ENCODE measurements at regions not wholly inside any gene's neighbourhood (a gene's known extent, or its start where the extent isn't known, plus 50 kb on each side); places are given as distances from the start of the nearest gene placed in this dataset.

DNA sequence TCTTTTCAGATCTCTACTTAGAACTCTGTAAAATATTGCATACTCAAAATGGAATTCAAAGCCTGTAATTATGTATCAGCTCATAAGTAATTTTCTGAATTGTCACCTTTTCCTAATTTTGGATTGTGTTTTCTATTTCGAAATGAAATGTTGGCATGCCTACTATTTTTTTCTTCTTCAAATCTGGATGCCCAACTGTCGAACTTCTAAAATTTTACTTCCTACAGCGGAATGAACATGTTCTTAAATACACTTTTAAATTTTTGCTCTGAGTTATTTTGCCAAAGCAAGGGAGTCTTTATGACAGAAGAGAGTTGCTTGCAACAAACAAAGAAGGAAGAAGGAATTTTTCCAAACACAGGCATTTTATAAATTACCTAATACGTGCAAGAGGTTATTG is 336.0 kb downstream of the ADCYAP1 start:
- Histone ChIP-seq H2AK5ac (ENCODE audit: low read depth, low read length) (no peak overlapping the region), H3K4me2 (ENCODE audit: insufficient read depth, low read length, poor library complexity, severe bottlenecking) (no peak overlapping the region), H3K4me3 (ENCODE audit: low read length in 2 of 2) (no peak overlapping the region), H3K9ac (ENCODE audit: low read depth, low read length, poor library complexity) (no peak overlapping the region), H3K23ac (ENCODE audit: low read depth, low read length, poor library complexity) (no peak overlapping the region), H3K79me1 (ENCODE audit: low read depth, low read length) (no peaks in the 10 kb centered on the region), H3K4me1 (ENCODE audit: control insufficient read depth in 2 of 2, insufficient read depth in 1 of 2, low read depth in 1 of 2, low read length in 2 of 2) (no peaks in the 10 kb centered on the region), H3K4ac (ENCODE audit: low read length) (no peak overlapping the region), H2AFZ (ENCODE audit: low read length) (no peak overlapping the region), H2BK12ac (ENCODE audit: low read length) (no peak overlapping the region), H2BK120ac (ENCODE audit: low read depth, low read length) (no peak overlapping the region), H2BK15ac (ENCODE audit: low read length) (no peak overlapping the region), H3K9me3 (replicated peaks in 1 of 2; ENCODE audit: control insufficient read depth in 2 of 2, insufficient read depth in 1 of 2, low read depth in 1 of 2, low read length in 2 of 2) (no peaks in the 10 kb centered on the region), H3K27ac (replicated peaks; ENCODE audit: low read length) (no peak overlapping the region), H3K27me3 (ENCODE audit: control insufficient read depth in 3 of 3, insufficient read depth in 3 of 3, low read depth in 1 of 3, low read length in 3 of 3) (no peaks in the 10 kb centered on the region), H3K36me3 (replicated peaks in 1 of 2; ENCODE audit: control insufficient read depth in 2 of 2, insufficient read depth in 2 of 2, low read length in 2 of 2) (no peaks in the 10 kb centered on the region), H3K14ac (ENCODE audit: low read length) (no peak overlapping the region), H3K18ac (ENCODE audit: low read length) (no peak overlapping the region), H4K91ac (ENCODE audit: low read depth, low read length, poor library complexity) (no peak overlapping the region), H2BK5ac (ENCODE audit: low read length) (no peak overlapping the region), H4K8ac (ENCODE audit: low read depth, low read length) (no peak overlapping the region)
- DNase-seq (ENCODE audit: low spot score), result no peak
- no CpG with 5 or more reads among the region's 4 CpGs for WGBS, 2 donors (ENCODE audit: extremely low coverage in 2 of 2, insufficient read length in 2 of 2, insufficient replicate concordance in 1 of 2)

DNA sequence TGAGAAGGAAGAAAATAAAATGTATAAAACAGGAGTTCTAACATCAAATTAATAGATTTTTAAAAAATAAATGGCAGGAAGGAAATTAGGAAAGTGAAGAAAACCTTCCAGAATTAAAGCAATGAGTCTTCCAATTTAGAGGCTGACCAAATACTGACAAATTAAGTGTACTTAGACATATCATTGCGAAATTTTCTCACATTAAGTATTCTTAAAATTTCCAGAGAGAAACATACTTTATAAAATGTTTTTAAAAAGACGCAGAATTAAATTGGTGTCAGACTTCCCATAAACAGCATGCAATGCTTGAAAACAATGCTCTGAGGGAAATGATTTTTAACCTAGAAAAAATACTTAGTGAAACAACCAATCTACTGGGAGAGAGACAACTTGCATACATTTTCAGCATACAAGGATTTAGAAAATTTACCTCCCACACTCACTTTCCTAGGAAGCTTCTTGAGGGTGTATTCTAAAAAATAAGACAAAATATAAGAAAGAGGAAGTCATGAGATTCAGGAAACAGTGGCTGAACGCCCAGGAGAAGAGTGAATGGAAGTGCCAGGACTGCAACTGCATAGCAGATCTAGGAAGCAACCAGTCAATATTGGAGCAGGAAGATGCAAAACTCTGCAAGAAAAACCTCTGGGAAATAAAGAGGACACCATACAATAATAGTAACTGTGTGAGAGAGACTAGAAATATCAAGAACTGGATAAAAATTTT is 339.9 kb downstream of the ADCYAP1 start:
- no peaks in the 10 kb centered on the region for H3K36me3 ChIP-seq (replicated peaks in 1 of 2; ENCODE audit: control insufficient read depth in 2 of 2, insufficient read depth in 2 of 2, low read length in 2 of 2)
- H2BK120ac ChIP-seq (ENCODE audit: low read depth, low read length), result no peak overlapping the region
- H3K4ac ChIP-seq (ENCODE audit: low read length), result no peak overlapping the region
- H2BK15ac ChIP-seq (ENCODE audit: low read length), result no peak overlapping the region
- H3K9me3 ChIP-seq (replicated peaks in 1 of 2; ENCODE audit: control insufficient read depth in 2 of 2, insufficient read depth in 1 of 2, low read depth in 1 of 2, low read length in 2 of 2), result no peaks in the 10 kb centered on the region
- no peaks in the 10 kb centered on the region for H3K79me1 ChIP-seq (ENCODE audit: low read depth, low read length)
- H3K4me3 ChIP-seq (ENCODE audit: low read length in 2 of 2), result no peak overlapping the region
- H3K23ac ChIP-seq (ENCODE audit: low read depth, low read length, poor library complexity), result no peak overlapping the region
- no peak overlapping the region for H3K9ac ChIP-seq (ENCODE audit: low read depth, low read length, poor library complexity)
- no peak overlapping the region for H4K8ac ChIP-seq (ENCODE audit: low read depth, low read length)
- H2AK5ac ChIP-seq (ENCODE audit: low read depth, low read length), result no peak overlapping the region
- no peak overlapping the region for H3K14ac ChIP-seq (ENCODE audit: low read length)
- H3K18ac ChIP-seq (ENCODE audit: low read length), result no peak overlapping the region
- no peak overlapping the region for H3K27ac ChIP-seq (replicated peaks; ENCODE audit: low read length)
- H3K4me1 ChIP-seq (ENCODE audit: control insufficient read depth in 2 of 2, insufficient read depth in 1 of 2, low read depth in 1 of 2, low read length in 2 of 2), result no peaks in the 10 kb centered on the region
- H2BK5ac ChIP-seq (ENCODE audit: low read length), result no peak overlapping the region
- H2BK12ac ChIP-seq (ENCODE audit: low read length), result no peak overlapping the region
- no peak overlapping the region for H3K4me2 ChIP-seq (ENCODE audit: insufficient read depth, low read length, poor library complexity, severe bottlenecking)
- H2AFZ ChIP-seq (ENCODE audit: low read length), result no peak overlapping the region
- no peaks in the 10 kb centered on the region for H3K27me3 ChIP-seq (ENCODE audit: control insufficient read depth in 3 of 3, insufficient read depth in 3 of 3, low read depth in 1 of 3, low read length in 3 of 3)
- WGBS, 2 donors (ENCODE audit: extremely low coverage in 2 of 2, insufficient read length in 2 of 2, insufficient replicate concordance in 1 of 2), result no CpG with 5 or more reads among the region's 3 CpGs
- no peak overlapping the region for H4K91ac ChIP-seq (ENCODE audit: low read depth, low read length, poor library complexity)
- DNase-seq (ENCODE audit: low spot score), result no peak

DNA sequence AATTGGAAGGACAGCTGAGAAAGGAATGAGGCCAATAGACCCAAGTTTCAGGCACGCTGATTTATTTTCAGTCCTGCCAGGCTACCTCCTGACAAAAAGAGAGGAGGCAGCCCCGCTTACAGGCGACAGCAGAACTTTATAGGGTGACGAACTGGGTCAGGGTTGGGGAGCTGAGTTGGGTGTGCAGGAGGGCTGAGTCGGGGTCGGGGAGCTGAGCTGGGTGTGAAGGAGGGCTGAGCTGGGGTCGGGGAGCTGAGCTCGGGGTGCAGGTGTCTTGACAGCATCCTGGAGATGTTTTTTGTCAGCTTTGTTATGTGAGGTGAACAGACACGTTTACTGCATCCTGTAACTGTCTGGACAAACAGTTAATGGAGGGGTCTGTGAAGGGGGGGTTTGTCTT is 342.2 kb downstream of the ADCYAP1 start:
- H3K14ac ChIP-seq (ENCODE audit: low read length), result no peak overlapping the region
- H3K27me3 ChIP-seq (ENCODE audit: control insufficient read depth in 3 of 3, insufficient read depth in 3 of 3, low read depth in 1 of 3, low read length in 3 of 3), result no peaks in the 10 kb centered on the region
- no peak overlapping the region for H2BK120ac ChIP-seq (ENCODE audit: low read depth, low read length)
- H3K23ac ChIP-seq (ENCODE audit: low read depth, low read length, poor library complexity), result no peak overlapping the region
- H2BK5ac ChIP-seq (ENCODE audit: low read length), result no peak overlapping the region
- no CpG with 5 or more reads among the region's 9 CpGs for WGBS, 2 donors (ENCODE audit: extremely low coverage in 2 of 2, insufficient read length in 2 of 2, insufficient replicate concordance in 1 of 2)
- H3K4me1 ChIP-seq (ENCODE audit: control insufficient read depth in 2 of 2, insufficient read depth in 1 of 2, low read depth in 1 of 2, low read length in 2 of 2), result no peaks in the 10 kb centered on the region
- no peak overlapping the region for H3K27ac ChIP-seq (replicated peaks; ENCODE audit: low read length)
- no peak overlapping the region for H4K8ac ChIP-seq (ENCODE audit: low read depth, low read length)
- H3K79me1 ChIP-seq (ENCODE audit: low read depth, low read length), result no peaks in the 10 kb centered on the region
- no peaks in the 10 kb centered on the region for H3K36me3 ChIP-seq (replicated peaks in 1 of 2; ENCODE audit: control insufficient read depth in 2 of 2, insufficient read depth in 2 of 2, low read length in 2 of 2)
- no peak overlapping the region for H2AK5ac ChIP-seq (ENCODE audit: low read depth, low read length)
- no peak overlapping the region for H2AFZ ChIP-seq (ENCODE audit: low read length)
- no peak for DNase-seq (ENCODE audit: low spot score)
- no peak overlapping the region for H2BK15ac ChIP-seq (ENCODE audit: low read length)
- no peak overlapping the region for H3K4me3 ChIP-seq (ENCODE audit: low read length in 2 of 2)
- no peak overlapping the region for H3K9ac ChIP-seq (ENCODE audit: low read depth, low read length, poor library complexity)
- no peak overlapping the region for H2BK12ac ChIP-seq (ENCODE audit: low read length)
- no peak overlapping the region for H4K91ac ChIP-seq (ENCODE audit: low read depth, low read length, poor library complexity)
- no peak overlapping the region for H3K4ac ChIP-seq (ENCODE audit: low read length)
- H3K9me3 ChIP-seq (replicated peaks in 1 of 2; ENCODE audit: control insufficient read depth in 2 of 2, insufficient read depth in 1 of 2, low read depth in 1 of 2, low read length in 2 of 2), result no peaks in the 10 kb centered on the region
- H3K4me2 ChIP-seq (ENCODE audit: insufficient read depth, low read length, poor library complexity, severe bottlenecking), result no peak overlapping the region
- no peak overlapping the region for H3K18ac ChIP-seq (ENCODE audit: low read length)

DNA sequence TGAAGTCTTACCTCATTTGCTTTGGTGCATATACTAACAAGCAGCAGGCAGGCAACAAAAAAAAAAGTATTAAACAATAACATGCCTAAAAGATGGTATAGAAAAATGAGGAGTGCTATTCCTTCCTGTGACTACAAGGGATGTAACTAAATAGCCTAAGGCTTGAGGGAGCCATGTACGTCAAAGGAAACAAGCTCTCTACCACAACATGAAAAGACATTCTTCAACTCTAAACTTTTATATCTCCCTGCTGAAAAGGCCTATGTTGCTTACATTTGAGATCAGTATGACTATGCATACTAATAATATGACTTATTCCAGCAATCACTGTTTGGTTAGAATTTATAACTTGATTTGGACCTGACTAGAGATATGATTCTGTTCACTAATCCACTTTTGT is 347.9 kb downstream of the ADCYAP1 start:
- H4K8ac ChIP-seq (ENCODE audit: low read depth, low read length), result no peak overlapping the region
- no peak overlapping the region for H2AK5ac ChIP-seq (ENCODE audit: low read depth, low read length)
- no peak overlapping the region for H3K4me2 ChIP-seq (ENCODE audit: insufficient read depth, low read length, poor library complexity, severe bottlenecking)
- H2BK15ac ChIP-seq (ENCODE audit: low read length), result no peak overlapping the region
- no peaks in the 10 kb centered on the region for H3K79me1 ChIP-seq (ENCODE audit: low read depth, low read length)
- no CpG with 5 or more reads among the region's 1 CpG for WGBS, 2 donors (ENCODE audit: extremely low coverage in 2 of 2, insufficient read length in 2 of 2, insufficient replicate concordance in 1 of 2)
- no peak overlapping the region for H3K14ac ChIP-seq (ENCODE audit: low read length)
- H4K91ac ChIP-seq (ENCODE audit: low read depth, low read length, poor library complexity), result no peak overlapping the region
- H2BK12ac ChIP-seq (ENCODE audit: low read length), result no peak overlapping the region
- H2BK120ac ChIP-seq (ENCODE audit: low read depth, low read length), result no peak overlapping the region
- no peak overlapping the region for H3K23ac ChIP-seq (ENCODE audit: low read depth, low read length, poor library complexity)
- no peak for DNase-seq (ENCODE audit: low spot score)
- no peaks in the 10 kb centered on the region for H3K36me3 ChIP-seq (replicated peaks in 1 of 2; ENCODE audit: control insufficient read depth in 2 of 2, insufficient read depth in 2 of 2, low read length in 2 of 2)
- H3K4ac ChIP-seq (ENCODE audit: low read length), result no peak overlapping the region
- H2AFZ ChIP-seq (ENCODE audit: low read length), result no peak overlapping the region
- H3K27me3 ChIP-seq (ENCODE audit: control insufficient read depth in 3 of 3, insufficient read depth in 3 of 3, low read depth in 1 of 3, low read length in 3 of 3), result no peaks in the 10 kb centered on the region
- H2BK5ac ChIP-seq (ENCODE audit: low read length), result no peak overlapping the region
- H3K9me3 ChIP-seq (replicated peaks in 1 of 2; ENCODE audit: control insufficient read depth in 2 of 2, insufficient read depth in 1 of 2, low read depth in 1 of 2, low read length in 2 of 2), result no peaks in the 10 kb centered on the region
- no peak overlapping the region for H3K9ac ChIP-seq (ENCODE audit: low read depth, low read length, poor library complexity)
- H3K4me3 ChIP-seq (ENCODE audit: low read length in 2 of 2), result no peak overlapping the region
- H3K4me1 ChIP-seq (ENCODE audit: control insufficient read depth in 2 of 2, insufficient read depth in 1 of 2, low read depth in 1 of 2, low read length in 2 of 2), result peaks cover 0 to 1% of the 10 kb centered on the region in 2 donors
- H3K27ac ChIP-seq (replicated peaks; ENCODE audit: low read length), result no peak overlapping the region
- H3K18ac ChIP-seq (ENCODE audit: low read length), result no peak overlapping the region
